ENCODE measurements at regions not wholly inside any gene's neighbourhood (a gene's known extent, or its start where the extent isn't known, plus 50 kb on each side); places are given as distances from the start of the nearest gene placed in this dataset.

DNA sequence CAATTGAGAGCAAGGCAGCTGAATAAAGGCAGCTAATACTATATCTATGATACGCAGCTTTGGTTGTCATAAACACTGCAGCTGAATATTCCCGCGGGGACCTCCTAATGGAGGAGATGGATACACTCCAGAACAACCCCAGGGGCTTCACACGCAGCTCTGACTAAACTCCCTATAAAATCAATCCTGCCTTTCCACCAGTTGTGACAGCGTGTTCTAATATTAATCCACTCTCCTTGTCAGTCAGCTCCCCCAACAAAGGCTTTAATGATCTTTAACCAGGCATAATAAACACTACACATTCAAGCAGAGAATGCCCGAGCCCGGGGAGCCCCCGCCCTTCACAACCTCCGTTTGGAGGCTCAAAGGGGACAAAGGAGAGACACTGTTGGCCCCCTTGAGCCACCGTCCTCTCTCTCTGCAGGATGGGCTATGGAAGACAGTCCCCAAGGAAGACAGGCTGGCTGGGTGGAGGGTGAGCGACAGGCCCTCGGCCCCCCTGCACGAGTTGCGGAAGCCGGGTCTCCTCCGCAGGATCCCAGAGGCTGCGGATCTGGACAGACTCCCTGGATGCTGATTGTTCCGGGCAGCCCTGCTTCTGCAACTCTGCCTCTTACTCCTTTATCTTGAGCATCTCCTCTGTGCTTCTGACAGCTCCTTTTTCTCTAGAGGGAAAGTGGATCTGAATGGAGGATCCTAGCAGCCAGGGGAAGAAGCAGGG lies 565.2 kb downstream of the BUD13 start:
- no peak for DNase-seq

DNA sequence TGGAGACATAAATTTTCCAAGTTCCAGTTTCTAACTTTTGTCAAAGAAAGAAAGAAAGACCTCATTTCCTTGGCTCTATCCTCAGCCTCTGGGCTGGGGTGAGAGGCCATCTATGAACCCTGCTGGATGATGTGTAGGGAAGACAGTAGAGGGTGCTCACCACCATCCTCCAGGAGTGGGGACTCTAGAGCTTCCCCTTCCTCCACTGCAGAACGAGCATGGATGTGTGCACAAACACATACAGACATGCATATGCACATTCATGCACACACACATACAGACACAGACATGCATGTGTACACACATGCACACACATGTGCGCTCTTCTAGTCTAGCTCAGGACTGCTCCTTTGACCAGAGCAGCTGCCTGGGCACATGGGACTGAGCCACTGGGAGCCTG lies 565.8 kb downstream of the BUD13 start:
- DNase-seq, result no peak

DNA sequence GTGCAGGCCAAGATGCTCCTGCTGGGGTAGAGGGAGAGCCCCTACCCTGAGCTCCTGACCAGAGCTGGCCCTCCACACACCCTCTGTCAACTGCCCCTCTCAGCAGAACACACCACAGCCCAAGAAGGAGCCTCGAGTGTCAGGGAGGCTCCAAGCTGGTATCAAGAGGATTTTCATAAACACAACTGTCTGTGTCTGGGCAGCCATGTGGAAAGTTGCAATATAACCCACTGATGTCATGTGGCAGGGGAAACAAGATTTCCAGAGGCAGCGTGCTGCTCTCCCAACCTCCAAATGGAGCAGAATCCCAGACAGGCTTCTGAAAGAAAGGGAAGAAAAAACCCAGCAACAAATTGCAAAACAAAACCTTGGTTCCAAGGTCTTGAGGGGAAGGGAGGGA lies 569.9 kb downstream of the BUD13 start:
- no peak for DNase-seq

DNA sequence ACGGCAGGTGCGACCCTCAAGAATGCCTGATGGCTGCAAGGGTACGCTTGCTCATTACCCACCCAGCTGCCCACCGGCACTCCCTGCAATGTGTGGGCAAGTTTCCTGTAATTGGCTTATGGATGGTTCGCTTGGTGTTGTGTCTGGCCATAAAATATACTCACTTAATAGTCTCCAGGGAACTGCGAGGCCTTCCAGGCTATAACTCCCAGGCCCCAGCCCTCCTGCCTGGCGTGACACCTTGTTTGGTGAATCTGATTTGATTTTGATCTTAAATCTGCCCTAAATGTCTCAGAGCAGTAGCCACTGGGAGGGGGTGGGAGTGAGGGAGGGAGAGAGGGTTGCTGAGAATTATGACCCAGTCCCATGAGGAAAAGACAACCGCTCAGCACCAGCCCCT lies 572.2 kb downstream of the BUD13 start:
- DNase-seq, result no peak

DNA sequence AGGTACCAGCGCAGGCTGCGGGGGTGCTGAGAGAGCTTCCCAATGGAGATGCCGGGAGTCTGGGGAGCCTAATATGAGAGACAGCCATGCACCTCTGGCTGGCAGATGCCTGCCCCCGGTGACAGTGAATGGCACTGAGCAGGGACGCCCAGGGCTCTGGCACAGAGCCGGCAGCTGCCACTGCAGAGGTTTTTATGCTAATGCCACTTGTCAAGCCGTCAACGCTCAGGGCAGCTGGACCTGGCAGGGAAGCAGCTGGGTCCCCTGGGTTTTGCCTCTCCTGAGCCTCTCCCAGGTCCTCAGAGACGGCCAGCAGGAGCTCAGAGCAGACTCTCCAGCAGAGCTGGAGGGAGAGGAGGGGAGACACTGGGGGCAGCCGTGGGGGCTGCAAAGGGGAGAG lies 573.6 kb downstream of the BUD13 start:
- no peak for DNase-seq

DNA sequence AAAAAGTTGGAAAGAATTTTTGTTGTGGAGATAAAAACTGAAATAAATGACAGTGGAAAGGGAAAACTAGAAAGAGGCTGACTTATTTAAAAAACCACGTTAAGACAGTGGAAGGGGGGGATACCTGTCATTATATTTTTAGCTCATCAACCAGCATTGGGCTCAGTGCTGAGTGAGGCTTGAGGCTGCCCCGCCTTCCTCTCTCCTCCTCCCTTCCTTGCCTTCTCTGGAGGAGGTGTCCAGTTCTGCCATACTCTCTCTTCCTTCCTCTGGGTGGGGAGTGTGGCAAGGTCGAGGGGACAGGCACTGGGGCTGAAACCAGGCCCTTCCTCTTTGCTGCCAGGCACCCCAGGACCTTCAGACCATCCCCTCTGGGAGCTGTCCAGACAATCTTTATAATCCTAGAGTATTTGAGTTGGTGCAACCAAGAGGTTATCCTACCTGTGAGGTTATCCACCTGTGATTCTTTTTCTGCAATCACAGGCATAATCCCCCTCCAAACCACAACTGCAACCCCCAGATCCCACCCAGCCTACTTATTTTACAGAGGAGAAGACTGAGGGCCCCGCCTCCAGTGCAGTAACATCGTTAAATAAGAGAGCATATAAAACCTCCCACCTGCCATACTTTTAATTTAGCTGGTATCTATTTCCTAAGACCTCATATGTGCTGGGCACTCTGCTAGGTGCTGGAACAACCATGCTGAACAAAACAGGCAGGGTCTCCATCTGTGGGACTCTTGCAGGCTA lies 578.5 kb downstream of the BUD13 start:
- no peak for DNase-seq

DNA sequence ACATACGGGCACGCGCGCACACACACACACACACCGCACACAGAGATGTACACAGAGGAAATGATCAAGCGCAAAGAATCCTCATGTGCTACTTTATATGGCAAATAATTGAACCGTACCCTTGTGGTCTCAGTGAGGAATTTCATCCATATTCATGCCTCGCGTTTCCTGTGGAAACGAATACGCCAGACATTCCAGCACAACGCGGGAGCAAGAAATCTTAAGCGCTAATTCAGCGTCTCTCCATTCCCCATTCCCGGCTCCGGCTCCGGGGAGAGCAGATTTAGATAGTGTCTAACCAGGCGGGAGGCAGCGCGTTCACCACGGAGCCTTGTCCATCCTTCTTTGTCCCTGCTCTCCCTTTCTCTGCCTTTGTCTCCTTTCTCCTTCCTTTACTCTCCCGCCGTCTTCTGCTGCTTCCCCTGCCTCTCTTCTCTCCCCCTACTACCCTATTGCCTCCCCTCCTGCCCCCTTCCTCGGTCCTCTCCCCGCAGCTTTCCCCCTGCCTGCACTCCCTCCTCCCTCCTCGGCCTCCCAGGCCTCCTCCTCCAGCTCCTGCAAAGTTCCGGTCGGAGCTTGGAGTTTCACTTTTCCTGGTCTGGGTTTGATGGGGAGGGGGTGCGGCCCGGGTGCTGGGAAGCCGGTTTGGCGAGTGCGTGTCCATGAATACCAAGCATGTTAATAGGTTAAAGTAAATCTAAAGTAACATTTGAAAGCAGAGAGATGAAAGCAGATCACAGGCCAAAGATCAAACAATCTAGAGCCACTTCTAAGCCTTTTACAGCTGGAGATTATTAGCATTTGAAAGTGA lies 579.3 kb downstream of the BUD13 start:
- DNase-seq, result no peak

DNA sequence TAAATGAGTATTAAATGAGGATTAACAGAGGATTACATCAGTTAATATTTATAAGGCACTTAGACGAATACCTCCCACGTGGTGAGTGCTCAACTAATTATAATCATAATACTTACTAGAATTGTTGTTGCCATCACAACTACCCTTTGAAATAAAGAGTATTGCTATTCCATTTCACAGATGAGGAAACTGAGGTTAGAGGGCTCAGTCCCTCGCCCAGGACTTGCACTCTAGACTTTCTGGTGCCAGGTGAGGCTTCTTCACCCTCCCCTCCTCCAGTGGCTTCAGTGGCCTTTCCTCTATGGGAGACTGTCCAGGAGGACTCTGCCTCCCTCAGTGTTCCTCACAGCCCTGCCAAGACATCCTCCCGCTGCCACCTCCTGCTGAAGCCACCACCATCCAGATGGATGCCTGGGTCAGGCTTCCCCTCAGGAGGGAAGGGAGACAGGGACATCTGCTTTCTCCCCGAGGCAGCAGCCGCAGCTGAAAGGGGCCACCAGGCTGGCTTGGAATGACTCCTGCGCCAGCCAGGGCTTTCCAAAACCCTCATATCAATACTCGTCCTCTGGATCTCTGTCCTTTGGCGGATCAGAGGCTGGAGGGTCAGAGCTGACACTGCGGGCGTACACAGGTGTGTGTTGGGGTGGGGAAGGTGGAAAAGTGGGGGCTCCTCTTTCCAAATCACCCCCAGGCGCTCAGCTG lies 580.1 kb downstream of the BUD13 start:
- DNase-seq, result no peak

DNA sequence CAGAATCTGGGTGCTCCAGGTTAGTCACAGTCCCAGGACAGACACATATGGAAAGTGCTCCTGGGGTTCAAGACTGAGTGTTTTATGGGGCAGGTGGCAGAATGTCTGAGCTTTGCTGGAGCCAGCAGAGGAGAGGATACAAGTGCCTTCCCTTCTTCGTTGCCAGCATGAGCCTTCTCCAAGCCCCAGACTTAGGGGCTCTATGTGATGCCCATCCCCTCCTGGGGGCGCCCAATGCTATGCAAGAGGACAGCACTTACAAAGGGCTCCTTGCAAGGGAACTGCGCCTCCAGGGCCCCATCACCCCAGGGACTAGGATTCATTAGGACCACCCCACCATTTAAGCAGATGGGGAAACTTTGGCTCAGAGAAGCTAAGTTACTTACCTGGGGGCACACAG lies 581.9 kb downstream of the BUD13 start:
- DNase-seq, result no peak

DNA sequence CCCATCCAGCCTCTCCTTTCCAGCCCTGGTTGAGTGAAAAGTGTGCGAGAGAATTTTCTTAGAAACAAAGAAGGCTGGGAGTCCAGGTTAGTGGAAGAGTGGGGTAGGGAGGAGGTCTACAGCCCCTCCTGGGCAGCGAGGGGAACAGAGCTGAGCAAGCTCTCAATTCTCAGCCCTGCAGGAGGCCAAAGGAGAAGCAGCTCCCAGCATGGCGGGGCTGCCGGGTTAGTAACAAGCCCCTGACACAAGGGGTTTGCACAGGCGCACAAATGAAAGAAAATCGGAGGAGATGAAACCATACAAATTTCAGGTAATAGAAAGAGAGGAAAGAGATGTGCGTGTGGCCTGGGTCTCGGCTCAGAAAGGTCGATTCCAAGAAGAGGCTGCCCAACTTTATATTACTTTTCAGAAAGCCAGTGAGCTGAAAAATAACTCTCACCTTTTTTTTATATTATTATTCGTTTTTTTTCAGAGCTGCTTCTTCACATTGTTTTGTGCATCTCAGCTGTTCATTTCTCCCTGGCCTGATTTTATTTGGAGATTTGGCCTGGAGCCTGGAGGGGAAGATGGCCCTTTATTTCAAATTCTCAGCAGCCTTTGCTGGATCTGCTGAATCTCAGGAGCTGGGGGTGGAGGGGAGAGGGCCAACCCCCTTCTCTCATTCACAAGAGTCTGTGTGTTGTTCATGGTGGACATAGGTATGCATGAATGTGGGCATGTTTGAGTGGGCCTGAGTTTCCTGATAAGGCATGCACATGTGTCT lies 583.2 kb downstream of the BUD13 start:
- no peak for DNase-seq

DNA sequence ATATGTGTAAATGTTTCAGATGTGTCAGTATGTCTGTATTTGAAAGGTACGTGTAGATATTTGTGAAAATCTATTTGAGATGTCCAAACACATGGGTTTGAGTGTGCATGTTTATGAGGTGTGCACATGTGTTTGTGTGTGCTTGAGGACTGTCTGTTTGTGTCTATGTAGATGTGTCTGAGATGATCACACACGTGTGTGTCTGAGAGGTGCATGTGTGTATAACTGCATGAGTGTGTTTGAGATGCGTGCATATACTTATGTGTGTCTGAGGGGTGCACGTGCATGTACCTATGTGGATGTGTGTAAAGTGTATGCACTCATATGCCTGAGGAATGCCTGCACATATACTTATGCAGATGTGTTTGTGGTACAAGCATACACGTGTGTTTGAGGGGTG lies 584.4 kb downstream of the BUD13 start:
- no peak for DNase-seq

DNA sequence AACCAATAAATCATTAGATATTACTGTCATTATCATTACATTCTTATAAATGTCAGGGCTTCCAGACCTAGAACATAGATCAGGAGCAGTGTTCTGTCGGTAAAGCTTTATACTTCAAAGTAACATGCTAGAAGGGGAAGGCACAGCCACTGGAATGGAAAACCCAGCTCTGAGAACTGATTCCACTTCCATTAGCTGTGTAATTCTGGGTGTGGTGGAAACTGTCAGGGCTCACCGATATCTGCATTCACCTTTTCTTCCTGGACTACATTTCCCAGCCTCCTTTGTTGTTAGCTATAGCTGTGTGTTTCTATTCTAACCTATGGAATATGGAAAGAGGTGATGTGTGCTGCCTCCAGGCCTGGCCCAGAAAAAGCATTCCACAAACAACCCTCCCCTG lies 585.8 kb downstream of the BUD13 start:
- no peak for DNase-seq

DNA sequence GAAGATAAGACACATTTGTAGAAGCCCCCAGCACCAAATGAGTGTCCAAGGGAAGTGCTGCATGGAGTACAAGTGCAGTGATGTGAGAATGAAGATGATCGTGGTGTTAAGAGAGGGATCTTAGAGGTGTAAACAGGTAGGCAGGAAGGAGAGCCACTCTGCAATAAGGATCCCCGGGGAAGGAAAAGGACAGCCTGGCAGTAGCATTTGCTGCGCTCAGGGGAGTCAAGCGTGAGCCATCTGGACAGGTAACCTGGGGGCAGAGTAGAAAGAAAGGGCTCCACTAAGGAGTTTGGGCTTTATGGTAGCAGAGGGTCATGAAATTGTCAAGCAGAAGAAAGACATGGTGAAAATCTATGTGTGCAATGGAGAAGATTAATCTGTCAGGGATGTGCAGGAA lies 587.2 kb downstream of the BUD13 start:
- DNase-seq, result no peak

DNA sequence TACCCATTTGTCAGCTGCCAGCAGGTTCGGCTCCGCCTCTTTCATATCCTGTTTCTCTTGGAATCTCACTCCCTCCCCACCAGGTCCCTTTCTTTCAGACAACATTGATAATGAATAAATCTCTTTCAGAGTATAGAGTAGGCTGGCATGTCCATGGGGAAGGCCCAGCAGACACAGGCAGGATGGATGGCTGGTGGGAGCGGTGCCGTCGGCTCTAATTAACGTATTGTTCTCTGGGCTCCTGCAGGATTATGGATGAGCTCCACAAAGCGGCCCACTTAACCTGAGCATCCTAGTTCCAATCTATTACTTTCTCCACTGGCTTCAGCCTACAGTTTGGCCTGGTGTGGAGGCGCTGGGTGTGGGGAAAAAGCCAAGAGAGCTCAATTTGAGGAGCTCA lies 588.0 kb downstream of the BUD13 start:
- DNase-seq, result no peak

DNA sequence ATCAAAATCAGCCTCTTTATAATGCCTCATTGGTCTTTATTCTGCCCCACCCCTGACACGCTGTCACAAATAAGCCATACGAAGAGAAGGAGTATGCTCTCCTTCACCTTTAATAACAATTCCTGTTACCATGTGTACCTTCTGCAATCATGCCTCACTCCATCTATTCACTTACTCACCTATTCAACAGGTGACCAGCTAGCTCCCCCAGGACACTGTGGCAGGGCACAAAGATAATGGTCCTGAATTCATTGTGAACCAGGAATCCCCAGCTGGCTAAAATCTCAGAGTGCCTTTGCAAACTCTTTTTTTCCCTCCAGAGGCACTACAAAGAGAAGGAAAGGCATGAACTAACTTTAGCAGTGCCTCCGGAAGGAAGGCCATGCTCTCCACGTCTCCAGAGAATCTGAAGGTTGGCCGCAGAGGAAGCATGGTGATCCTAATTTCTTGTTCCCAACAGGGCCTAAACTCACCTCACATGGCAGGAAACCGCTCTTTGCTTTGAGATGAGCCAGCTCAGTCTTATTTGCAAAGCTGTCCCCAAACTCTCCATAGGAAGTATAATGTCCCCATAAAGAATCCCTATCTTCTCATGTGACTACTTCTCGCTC lies 590.3 kb downstream of the BUD13 start:
- DNase-seq, result no peak

DNA sequence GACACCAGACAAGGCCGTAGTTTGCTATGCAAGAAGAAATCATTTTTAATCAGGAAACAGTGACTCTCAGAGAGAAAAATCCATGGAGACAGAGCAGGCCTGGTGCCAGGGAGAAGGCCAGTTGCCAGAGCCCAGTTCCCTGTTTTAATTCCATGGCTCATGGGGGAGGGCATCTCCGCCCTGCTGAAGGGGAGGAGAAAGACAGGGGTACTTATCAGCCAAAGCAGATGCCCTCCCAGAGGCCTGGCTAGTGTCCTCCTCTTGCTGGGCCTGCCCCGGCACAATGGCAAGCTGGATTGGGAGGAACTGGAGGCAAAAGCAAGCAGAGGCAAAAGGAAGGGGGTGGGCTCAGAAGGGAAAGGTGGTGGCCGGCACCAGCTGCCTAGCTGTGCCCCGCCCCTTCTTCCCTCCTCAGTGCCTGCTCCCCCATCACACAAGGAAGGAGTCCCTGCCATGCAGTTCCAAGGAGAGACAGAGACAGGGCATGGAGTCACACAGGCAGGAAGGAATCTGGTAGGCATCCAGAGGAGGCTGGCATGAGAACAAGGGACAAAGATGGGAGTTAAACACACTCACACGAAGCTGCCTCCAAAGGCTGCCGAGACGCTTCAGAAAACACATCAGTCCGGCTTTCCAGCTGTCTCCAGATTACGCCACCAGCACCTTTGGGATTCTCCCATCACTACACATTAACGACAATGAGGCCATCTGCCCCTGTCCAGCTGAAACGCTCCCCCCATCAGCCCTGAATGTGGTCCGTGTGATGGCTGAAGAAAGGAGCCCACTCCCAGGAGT lies 591.8 kb downstream of the BUD13 start:
- DNase-seq, result no peak

DNA sequence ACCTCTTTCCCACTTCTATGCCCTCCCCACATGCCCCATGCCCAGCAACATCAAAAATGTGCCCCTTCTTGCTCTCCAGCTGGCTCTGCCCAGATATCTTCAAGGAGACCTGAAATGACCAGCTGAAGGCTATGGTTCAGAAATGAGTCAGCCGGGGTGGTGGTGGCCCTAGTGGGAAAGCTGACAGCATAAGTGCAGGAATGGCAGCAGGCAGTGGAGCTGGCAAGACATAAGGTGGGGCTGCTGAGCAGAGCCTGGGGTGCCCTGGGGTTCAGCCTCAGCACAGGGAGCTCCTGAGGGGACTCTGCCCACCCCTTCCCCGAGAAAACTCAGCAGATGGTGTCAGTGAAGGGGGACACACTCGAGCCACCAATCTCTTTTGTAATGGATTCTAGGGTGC lies 593.4 kb downstream of the BUD13 start:
- DNase-seq, result no peak

DNA sequence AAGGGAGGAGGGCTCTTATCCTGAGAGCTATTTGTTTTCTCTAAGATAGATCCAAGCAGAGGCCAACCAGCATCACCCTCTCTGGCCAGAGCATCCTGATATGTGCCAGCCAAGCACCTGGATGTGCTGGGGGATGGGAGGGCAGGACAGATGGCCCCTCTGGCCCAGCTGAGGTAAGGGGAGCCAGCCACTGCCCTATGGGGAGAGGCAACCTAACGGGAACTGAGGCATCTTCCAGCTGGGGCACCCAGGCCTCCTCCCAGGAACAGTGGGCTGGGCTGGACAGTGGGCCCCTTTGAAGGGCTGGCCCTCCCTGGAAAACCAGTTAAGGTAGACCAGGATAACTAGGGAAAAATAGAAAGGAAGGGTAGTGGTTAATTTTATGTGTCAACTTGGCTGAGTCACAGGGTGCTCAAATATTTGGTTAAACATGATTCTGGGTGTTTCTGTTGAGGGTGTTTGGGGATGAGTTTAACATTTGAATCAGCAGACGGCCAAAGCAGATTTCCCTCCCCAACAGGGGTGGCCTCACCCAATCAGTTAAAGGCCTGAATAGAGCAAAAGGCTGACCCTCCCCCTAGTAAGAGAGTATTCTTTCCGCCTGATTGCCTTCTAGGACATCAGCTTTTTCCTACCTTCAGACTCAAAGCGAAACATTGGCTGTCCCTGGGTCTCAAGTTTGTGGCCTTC lies 595.1 kb downstream of the BUD13 start:
- no peak for DNase-seq

DNA sequence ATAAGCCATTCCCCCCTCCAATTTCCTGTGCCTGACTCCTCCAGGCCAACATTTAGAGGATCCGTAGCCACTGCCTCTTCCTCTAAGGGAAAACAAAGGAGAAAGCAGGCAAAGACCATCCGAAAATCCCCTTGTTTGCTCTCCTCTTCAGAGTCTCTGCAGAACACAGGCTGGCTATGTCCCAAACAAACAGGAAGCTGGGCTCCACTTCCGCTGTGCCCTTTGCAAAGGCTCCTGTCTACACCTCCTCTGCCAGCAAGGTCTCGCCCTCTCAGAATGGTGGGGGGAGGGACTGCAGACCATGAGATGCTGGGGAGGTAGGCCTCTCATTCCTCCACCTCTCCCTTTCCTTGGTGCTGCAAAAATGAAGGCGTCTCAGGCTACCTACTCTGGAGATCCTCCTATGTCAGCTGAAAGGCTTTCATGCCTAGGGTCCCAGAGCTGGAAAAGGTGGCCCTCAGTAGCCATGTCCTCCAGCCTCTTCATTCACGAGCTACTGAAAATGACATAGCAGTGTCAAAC lies 596.2 kb downstream of the BUD13 start:
- DNase-seq, result no peak

DNA sequence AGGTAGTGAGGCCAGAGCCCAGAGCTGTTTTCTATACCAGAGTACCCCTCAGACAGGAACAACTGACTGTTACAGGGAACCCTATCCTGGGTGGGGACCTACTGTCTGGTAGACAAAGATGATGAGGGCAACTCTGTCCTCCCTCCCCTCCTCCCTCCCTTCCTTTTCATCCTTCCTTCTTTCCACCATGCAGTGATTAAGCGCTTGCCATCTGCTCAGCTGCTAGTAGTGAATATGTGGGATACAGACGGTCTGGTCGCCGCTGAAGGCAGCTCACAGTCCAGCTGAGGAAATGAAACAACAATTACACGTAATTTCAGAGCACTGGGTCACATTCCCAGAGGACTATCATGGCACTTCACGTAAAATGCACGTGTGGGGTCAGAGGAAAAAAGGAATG lies 597.1 kb downstream of the BUD13 start:
- DNase-seq, result no peak
